Activated CD4-positive, alpha-beta memory T cell treated with anti-CD3 and anti-CD28 coated beads, Interleukin-2, amount 10 ng/mL, durations not matched to agents 7 days and 5 days (primary cell): ENCODE measurements at regions not wholly inside any gene's neighbourhood (a gene's known extent, or its start where the extent isn't known, plus 50 kb on each side); places are given as distances from the start of the nearest gene placed in this dataset.
"Not testable (repeated sequence)": the region's sequence is repeated elsewhere in the genome, so short reads cannot be mapped to it uniquely, and the experiment has no call there.

Experiments used
- CTCF ChIA-PET: fragments of 350-600 bp; sonication (Branson Sonifier 250); formaldehyde crosslinking; loops from one replicate; lab custom pipeline; 2021; ENCODE audit warnings: antibody characterized with exemption, inconsistent platforms; lab: Charles Lee
- POLR2A ChIA-PET: fragments of 350-600 bp; sonication (Branson Sonifier 250); formaldehyde crosslinking; loops from one replicate; lab custom pipeline; 2021; ENCODE audit warnings: antibody characterized with exemption; lab: Charles Lee
- DNase-seq: peaks from one replicate; pipeline ENCODE4 v3.0.0-alpha.2; 2020
- H3K27ac Mint-ChIP-seq: one replicate; pipeline ENCODE4 v1.8.0; 2021; ENCODE audit warnings: mild to moderate bottlenecking, mixed read lengths
- H3K27me3 Mint-ChIP-seq: one replicate; pipeline ENCODE4 v1.8.0; 2021; ENCODE audit warnings: mixed read lengths
- H3K36me3 Mint-ChIP-seq: one replicate; pipeline ENCODE4 v1.8.0; 2021; ENCODE audit warnings: low read depth, mixed read lengths
- H3K4me1 Mint-ChIP-seq: one replicate; pipeline ENCODE4 v1.8.0; 2021; ENCODE audit warnings: mixed read lengths
- H3K4me3 Mint-ChIP-seq: one replicate; pipeline ENCODE4 v1.8.0; 2021; ENCODE audit warnings: mild to moderate bottlenecking, mixed read lengths
- H3K9me3 Mint-ChIP-seq: one replicate; pipeline ENCODE4 v1.8.0; 2021; ENCODE audit warnings: mixed read lengths

DNA sequence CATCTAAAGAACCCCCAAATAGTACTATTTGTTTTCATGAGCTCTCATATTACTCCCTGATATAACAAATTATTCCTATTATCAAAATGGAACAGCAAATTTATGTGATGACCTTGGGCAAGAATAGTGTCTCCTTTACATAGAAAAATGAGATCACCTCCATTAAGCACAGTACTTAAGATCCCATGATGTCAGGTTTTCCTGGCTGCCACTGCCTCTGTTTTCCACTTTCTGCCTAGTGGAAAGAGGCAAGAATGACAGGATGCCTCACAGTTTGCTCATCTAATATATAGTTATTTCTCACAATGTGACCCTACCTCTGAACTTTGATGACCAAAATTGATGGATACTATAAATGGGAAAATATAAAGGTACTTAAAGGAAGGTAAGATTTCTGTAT is 260.1 kb upstream of the SGK1 start:
- ChIA-PET POLR2A (no interaction called here), CTCF (no interaction called here)
- no peak overlapping the region for H3K27ac Mint-ChIP-seq
- peaks cover 4% of the 10 kb centered on the region for H3K27me3 Mint-ChIP-seq
- no peak overlapping the region for H3K4me3 Mint-ChIP-seq
- DNase-seq: no peak
- H3K4me1 Mint-ChIP-seq: peaks cover 5% of the 10 kb centered on the region
- H3K36me3 Mint-ChIP-seq: no peaks in the 10 kb centered on the region
- H3K9me3 Mint-ChIP-seq: no peaks in the 10 kb centered on the region

GRCh38 chr6:134575221-134575620 is 257.3 kb upstream of the SGK1 start:
- H3K9me3 Mint-ChIP-seq: peaks cover 7% of the 10 kb centered on the region
- no peak for DNase-seq
- peaks cover 6% of the 10 kb centered on the region for H3K36me3 Mint-ChIP-seq
- H3K27ac Mint-ChIP-seq: no peak overlapping the region
- H3K27me3 Mint-ChIP-seq: peaks cover 4% of the 10 kb centered on the region
- H3K4me1 Mint-ChIP-seq: peaks cover 8% of the 10 kb centered on the region
- ChIA-PET POLR2A (no interaction called here), CTCF (interaction anchor here (0.7 kb wide), 1 partner anchor 419 kb away, joined by 3 read pairs; no protein-coding TSS in a partner anchor)
- H3K4me3 Mint-ChIP-seq: no peak overlapping the region

- H3K27me3 Mint-ChIP-seq: peaks cover 4% of the 10 kb centered on the region
- H3K27ac Mint-ChIP-seq: no peak overlapping the region
- peaks cover 9% of the 10 kb centered on the region for H3K36me3 Mint-ChIP-seq
- H3K4me3 Mint-ChIP-seq: no peak overlapping the region
- H3K9me3 Mint-ChIP-seq: peaks cover 10% of the 10 kb centered on the region
- ChIA-PET POLR2A (no interaction called here), CTCF (interaction anchor here (0.7 kb wide), 1 partner anchor 418 kb away, joined by 3 read pairs; no protein-coding TSS in a partner anchor)
- no peak for DNase-seq
- peaks cover 10% of the 10 kb centered on the region for H3K4me1 Mint-ChIP-seq
These were observed 256.6 kb upstream of the SGK1 start for GRCh38 chr6:134574491-134574890.

DNA sequence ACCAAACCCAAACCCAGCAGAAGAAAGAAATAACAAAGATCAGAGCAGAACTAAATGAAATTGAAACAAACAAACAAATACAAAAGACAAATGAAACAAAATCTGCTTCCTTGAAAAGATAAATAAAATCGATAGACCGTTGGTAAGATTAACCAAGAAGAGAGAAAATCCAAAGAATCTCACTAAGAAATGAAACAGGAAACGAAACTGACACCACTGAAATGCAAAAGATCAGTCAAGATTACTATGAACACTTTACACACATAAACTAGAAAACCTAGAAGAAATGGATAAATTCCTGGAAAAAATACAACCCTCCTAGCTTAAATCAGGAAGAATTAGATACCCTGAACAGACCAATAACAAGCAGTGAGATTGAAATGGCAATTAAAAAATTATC is 252.1 kb upstream of the SGK1 start:
- peaks cover 17% of the 10 kb centered on the region for H3K9me3 Mint-ChIP-seq
- peak overlapping the region; percentile 50 for H3K4me3 Mint-ChIP-seq
- DNase-seq, H3K27me3 Mint-ChIP-seq, CTCF ChIA-PET, POLR2A ChIA-PET: not testable (repeated sequence)
- peaks cover 19% of the 10 kb centered on the region for H3K4me1 Mint-ChIP-seq
- peak overlapping the region; percentile 64 for H3K27ac Mint-ChIP-seq
- peaks cover 14% of the 10 kb centered on the region for H3K36me3 Mint-ChIP-seq

- ChIA-PET POLR2A (no interaction called here), CTCF (interaction anchor here (0.6 kb wide), 1 partner anchor 335 kb away, joined by 3 read pairs; no protein-coding TSS in a partner anchor)
- DNase-seq: no peak
- H3K4me3 Mint-ChIP-seq: no peak overlapping the region
- peaks cover 4% of the 10 kb centered on the region for H3K36me3 Mint-ChIP-seq
- H3K27ac Mint-ChIP-seq: no peak overlapping the region
- peaks cover 11% of the 10 kb centered on the region for H3K4me1 Mint-ChIP-seq
- no peaks in the 10 kb centered on the region for H3K27me3 Mint-ChIP-seq
- peaks cover 7% of the 10 kb centered on the region for H3K9me3 Mint-ChIP-seq
These were observed 246.8 kb upstream of the SGK1 start for GRCh38 chr6:134564705-134565104.

DNA sequence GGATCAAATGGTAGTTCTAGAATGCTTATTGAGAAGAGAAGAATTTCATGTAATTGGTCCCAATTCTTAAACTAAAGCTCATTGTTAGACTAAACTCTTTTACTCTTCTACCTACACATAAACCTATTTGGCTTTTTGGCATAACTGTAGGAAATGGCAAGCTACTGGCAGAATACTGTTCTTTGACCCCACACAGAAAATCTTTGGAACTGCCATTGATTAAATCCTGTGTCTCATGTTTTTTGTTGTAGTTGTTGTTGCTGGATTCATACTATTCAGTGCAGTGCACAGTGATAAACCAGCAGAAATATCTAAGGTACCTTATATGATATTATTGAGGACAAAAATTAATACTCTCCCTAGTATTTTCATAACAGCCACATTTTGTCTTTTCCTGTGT is 242.1 kb upstream of the SGK1 start:
- H3K36me3 Mint-ChIP-seq: no peaks in the 10 kb centered on the region
- H3K27me3 Mint-ChIP-seq: no peaks in the 10 kb centered on the region
- peaks cover 6% of the 10 kb centered on the region for H3K9me3 Mint-ChIP-seq
- DNase-seq: no peak
- H3K27ac Mint-ChIP-seq: no peak overlapping the region
- ChIA-PET CTCF (no interaction called here), POLR2A (no interaction called here)
- H3K4me1 Mint-ChIP-seq: no peaks in the 10 kb centered on the region
- no peak overlapping the region for H3K4me3 Mint-ChIP-seq

DNA sequence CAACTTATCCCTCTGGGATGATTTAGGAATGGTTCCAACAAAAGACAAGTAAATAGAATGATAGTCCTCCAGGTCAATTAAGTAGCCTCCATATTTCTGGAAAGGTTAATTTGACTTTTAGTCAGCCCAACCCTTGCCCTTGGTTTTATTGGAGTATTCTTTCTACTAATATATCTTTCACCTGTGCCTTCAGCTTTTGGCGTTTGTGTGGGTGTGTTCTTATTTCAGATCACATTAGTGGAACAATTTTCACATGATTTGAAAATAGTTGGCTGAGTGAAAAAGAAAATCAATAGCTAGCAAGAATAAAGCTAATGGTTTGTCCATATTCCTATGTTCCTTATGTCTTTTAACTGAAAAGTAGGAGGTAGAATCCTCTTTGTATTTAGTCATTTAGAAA is 239.6 kb upstream of the SGK1 start:
- CTCF ChIA-PET: no interaction called here
- no peaks in the 10 kb centered on the region for H3K4me1 Mint-ChIP-seq

GRCh38 chr6:134555672-134556071 is 237.8 kb upstream of the SGK1 start:
- DNase-seq: no peak
- Mint-ChIP-seq H3K27ac (no peak overlapping the region), H3K4me1 (no peaks in the 10 kb centered on the region), H3K36me3 (no peaks in the 10 kb centered on the region), H3K27me3 (no peaks in the 10 kb centered on the region), H3K4me3 (no peak overlapping the region), H3K9me3 (peaks cover 6% of the 10 kb centered on the region)
- ChIA-PET POLR2A (no interaction called here), CTCF (no interaction called here)

More for the DNA sequence above, 239.6 kb upstream of the SGK1 start:
- Mint-ChIP-seq H3K27me3 (no peaks in the 10 kb centered on the region), H3K27ac (no peak overlapping the region), H3K9me3 (peaks cover 6% of the 10 kb centered on the region), H3K36me3 (no peaks in the 10 kb centered on the region), H3K4me3 (no peak overlapping the region)
- no peak for DNase-seq
- POLR2A ChIA-PET: no interaction called here

- CTCF ChIA-PET: no interaction called here
- Mint-ChIP-seq H3K27me3 (no peaks in the 10 kb centered on the region), H3K9me3 (peaks cover 5% of the 10 kb centered on the region), H3K4me3 (no peak overlapping the region), H3K36me3 (no peaks in the 10 kb centered on the region), H3K27ac (no peak overlapping the region), H3K4me1 (no peaks in the 10 kb centered on the region)
- DNase-seq: no peak
- POLR2A ChIA-PET: no interaction called here
These were observed 236.0 kb upstream of the SGK1 start for GRCh38 chr6:134553936-134554335.

DNA sequence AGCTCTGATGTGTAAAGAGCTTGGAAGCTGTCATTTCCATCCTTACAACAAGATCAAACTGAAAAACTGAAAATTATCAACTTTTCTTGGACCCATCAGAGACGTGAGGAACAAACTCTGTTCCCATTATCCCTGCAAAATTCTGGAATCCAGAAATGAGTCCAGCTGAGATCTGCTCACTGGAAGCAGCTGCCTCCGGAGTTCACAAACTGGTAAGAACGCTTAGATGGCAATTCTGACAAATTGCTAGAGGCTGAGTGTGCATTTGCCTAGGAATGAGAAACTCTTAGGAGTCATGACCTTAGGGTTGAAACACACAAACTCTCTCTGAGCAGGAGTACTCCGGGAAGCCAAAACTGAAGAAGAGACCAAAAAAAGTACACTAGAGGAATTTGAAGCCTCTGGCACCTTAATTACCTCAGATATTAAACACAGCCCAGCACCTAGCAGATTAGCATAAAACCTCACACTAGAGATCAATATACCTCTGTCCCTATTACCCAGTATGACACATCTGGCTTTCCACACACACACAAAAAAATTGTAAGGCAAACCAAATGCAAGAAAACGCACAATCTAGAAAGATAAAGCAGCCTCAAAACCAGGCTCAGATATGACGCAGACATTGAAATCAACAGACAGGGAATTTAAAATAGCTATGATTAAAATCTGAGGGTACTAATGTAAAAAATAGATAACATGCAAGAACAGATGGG is 233.5 kb upstream of the SGK1 start:
- H3K27me3 Mint-ChIP-seq: no peaks in the 10 kb centered on the region
- ChIA-PET CTCF (no interaction called here), POLR2A (no interaction called here)
- H3K4me3 Mint-ChIP-seq: no peak overlapping the region
- H3K4me1 Mint-ChIP-seq: no peaks in the 10 kb centered on the region
- DNase-seq: no peak
- H3K27ac Mint-ChIP-seq: no peak overlapping the region
- H3K36me3 Mint-ChIP-seq: no peaks in the 10 kb centered on the region
- no peaks in the 10 kb centered on the region for H3K9me3 Mint-ChIP-seq

DNA sequence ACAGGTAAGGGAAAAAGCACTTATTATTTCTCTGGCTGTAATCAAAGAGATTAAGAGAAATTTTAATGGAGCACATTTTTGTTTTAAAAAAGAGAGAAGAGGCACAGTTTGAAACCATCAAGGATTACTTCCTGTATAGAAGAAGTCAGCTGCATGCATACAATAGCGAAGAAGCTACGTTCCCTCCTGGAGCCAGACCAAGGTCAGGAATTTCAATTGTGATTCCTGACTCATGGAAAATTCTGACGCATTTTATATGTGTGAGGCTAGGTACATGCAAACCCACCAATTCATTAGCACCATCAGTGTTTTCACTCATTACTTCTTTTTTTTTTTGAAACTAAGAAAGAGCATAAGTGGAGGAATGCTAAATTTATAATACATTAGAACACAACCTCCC is 232.7 kb upstream of the SGK1 start:
- Mint-ChIP-seq H3K4me3 (no peak overlapping the region), H3K36me3 (no peaks in the 10 kb centered on the region), H3K27me3 (no peaks in the 10 kb centered on the region), H3K4me1 (no peaks in the 10 kb centered on the region), H3K9me3 (no peaks in the 10 kb centered on the region), H3K27ac (no peak overlapping the region)
- POLR2A ChIA-PET: no interaction called here
- DNase-seq: no peak
- CTCF ChIA-PET: no interaction called here

GRCh38 chr6:134549854-134550253 is 231.9 kb upstream of the SGK1 start:
- H3K9me3 Mint-ChIP-seq: no peaks in the 10 kb centered on the region
- H3K4me3 Mint-ChIP-seq: no peak overlapping the region
- no peak overlapping the region for H3K27ac Mint-ChIP-seq
- H3K27me3 Mint-ChIP-seq: no peaks in the 10 kb centered on the region
- DNase-seq: no peak
- H3K36me3 Mint-ChIP-seq: no peaks in the 10 kb centered on the region
- POLR2A ChIA-PET: no interaction called here
- no peaks in the 10 kb centered on the region for H3K4me1 Mint-ChIP-seq
- CTCF ChIA-PET: interaction anchor here (0.7 kb wide), 1 partner anchor 426 kb away, joined by 3 read pairs; no protein-coding TSS in a partner anchor

DNA sequence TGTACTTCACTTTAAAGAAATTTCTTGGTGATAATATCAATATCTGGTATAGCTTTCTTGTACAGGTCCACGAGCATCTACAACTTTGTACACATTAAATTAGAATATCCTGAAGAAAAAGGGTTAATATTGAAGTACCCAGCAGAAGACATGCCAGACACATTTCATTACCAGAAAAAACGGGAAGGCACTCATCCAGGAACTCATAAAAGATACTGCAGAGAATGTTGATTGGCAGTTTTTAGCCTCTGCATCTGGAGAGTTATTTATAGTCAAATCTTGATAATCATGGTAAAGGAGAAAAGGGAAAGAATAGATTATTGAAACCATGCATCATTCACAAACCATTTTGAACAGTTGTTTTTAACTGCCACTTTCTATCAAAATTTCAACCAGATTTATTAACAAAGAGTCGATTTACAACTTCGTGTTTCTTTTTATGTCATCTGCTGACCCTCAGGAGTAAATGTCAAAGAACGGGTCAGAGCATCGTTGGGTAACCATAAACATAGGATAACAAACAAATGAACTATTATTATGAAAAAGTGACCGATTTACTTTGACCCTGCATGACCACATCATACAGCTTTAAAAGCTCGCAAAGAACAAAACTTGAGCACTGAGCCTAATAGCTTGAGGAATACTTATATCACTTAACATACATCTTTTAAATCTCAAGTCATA is 229.2 kb upstream of the SGK1 start:
- ChIA-PET POLR2A (no interaction called here), CTCF (no interaction called here)
- H3K4me3 Mint-ChIP-seq: no peak overlapping the region
- peaks cover 2% of the 10 kb centered on the region for H3K9me3 Mint-ChIP-seq
- H3K27me3 Mint-ChIP-seq: no peaks in the 10 kb centered on the region
- H3K27ac Mint-ChIP-seq: no peak overlapping the region
- H3K36me3 Mint-ChIP-seq: no peaks in the 10 kb centered on the region
- no peak for DNase-seq
- peaks cover 3% of the 10 kb centered on the region for H3K4me1 Mint-ChIP-seq
